AG04450 (cell line): ENCODE measurements at regions not wholly inside any gene's neighbourhood (a gene's known extent, or its start where the extent isn't known, plus 50 kb on each side); places are given as distances from the start of the nearest gene placed in this dataset.
"Not testable (repeated sequence)": the region's sequence is repeated elsewhere in the genome, so short reads cannot be mapped to it uniquely, and the experiment has no call there.

Source experiments
- CTCF ChIA-PET: fragments of 300-600, 350-600 bp; formaldehyde crosslinking; extraction: SDS; loops from one replicate; lab custom pipeline; 2022; ENCODE audit warnings: antibody characterized with exemption, inconsistent platforms; lab: Charles Lee
- POLR2A ChIA-PET: fragments of 350-600 bp; formaldehyde crosslinking; extraction: SDS; loops from one replicate; lab custom pipeline; 2021; ENCODE audit warnings: antibody characterized with exemption, inconsistent platforms; lab: Yijun Ruan, JAX
- DNase-seq: peaks from one replicate; pipeline ENCODE4 v3.0.0-alpha.2; 2011; ENCODE audit warnings: low read depth, low spot score
- H3K27ac ChIP-seq: one replicate; pipeline ENCODE4 v1.5.1; 2012; ENCODE audit warnings: low read depth, low read length, control low read depth
- H3K27me3 ChIP-seq: one replicate; pipeline ENCODE4 v1.6.0; 2012; ENCODE audit warnings: low read length; ENCODE audit not compliant: control insufficient read depth, insufficient read depth
- H3K4me3 ChIP-seq: 2 replicates; pipeline ENCODE4 v1.5.1; 2011; ENCODE audit warnings: mild to moderate bottlenecking, low read depth, low read length, control low read depth
- H3K9me3 ChIP-seq: 2 replicates; pipeline ENCODE4 v1.5.1; 2012; ENCODE audit warnings: low read length; ENCODE audit not compliant: control insufficient read depth, insufficient read depth
- TF ChIP-seq, protein P1 (sequence below): IDR thresholded peaks from 2 replicates; pipeline ENCODE4 v1.5.1; 2011; ENCODE audit warnings: low read depth, low read length, control low read depth, inconsistent platforms

DNA sequence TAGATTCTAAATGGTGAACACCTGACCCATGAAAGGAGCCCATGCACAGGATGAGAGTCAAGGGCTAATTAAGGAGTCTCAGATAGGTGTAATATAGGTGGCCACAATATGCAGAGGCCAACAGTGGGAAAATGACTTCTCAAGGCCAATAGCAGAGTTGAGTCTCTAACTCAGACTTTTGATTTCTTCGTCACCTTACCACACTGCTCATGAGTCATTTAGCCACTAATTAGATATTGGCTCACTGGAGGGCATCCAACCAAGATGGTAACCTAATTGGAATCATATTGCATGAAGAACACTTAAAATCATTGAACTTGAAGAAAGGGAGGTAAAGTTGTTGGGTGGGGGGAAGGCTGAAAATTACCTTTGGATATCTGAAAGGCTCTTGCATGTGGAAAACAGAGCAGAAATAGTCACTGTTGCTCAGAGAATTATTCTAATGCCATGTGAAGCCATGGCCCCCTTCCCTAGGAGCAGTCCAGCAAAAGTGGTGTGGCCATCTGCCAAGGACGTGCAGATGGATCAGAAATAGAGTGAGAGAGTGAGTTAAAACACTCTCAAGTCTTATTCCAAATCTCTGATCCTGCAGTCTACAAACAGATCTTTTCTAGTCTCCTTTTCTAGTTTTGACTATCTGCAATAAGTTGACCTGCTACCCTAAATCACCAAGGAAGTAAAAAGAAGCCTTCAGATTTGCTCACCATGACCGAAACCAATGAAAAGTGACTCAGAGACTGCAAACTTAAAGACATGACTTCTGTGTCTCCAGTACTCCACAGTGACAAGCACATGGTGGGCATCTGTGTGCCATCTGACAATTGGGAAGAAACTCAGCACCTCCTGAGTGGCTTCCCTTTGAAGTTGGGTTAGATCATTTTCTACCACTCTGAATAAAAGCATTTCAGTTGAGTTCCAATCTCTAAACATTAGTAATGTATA is 93.9 kb upstream of the C1QTNF7 start:
- Histone ChIP-seq H3K9me3 (no peaks in the 10 kb centered on the region), H3K27ac (no peak overlapping the region), H3K27me3 (no peaks in the 10 kb centered on the region), H3K4me3 (no peak overlapping the region)
- DNase-seq: no peak
- POLR2A ChIA-PET: no interaction called here
- CTCF ChIA-PET: interaction anchor here (2.2 kb wide), 1 partner anchor 123 kb away, joined by 12 read pairs; no protein-coding TSS in a partner anchor
- TF ChIP-seq, protein P1, sequence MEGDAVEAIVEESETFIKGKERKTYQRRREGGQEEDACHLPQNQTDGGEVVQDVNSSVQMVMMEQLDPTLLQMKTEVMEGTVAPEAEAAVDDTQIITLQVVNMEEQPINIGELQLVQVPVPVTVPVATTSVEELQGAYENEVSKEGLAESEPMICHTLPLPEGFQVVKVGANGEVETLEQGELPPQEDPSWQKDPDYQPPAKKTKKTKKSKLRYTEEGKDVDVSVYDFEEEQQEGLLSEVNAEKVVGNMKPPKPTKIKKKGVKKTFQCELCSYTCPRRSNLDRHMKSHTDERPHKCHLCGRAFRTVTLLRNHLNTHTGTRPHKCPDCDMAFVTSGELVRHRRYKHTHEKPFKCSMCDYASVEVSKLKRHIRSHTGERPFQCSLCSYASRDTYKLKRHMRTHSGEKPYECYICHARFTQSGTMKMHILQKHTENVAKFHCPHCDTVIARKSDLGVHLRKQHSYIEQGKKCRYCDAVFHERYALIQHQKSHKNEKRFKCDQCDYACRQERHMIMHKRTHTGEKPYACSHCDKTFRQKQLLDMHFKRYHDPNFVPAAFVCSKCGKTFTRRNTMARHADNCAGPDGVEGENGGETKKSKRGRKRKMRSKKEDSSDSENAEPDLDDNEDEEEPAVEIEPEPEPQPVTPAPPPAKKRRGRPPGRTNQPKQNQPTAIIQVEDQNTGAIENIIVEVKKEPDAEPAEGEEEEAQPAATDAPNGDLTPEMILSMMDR: no peak

DNA sequence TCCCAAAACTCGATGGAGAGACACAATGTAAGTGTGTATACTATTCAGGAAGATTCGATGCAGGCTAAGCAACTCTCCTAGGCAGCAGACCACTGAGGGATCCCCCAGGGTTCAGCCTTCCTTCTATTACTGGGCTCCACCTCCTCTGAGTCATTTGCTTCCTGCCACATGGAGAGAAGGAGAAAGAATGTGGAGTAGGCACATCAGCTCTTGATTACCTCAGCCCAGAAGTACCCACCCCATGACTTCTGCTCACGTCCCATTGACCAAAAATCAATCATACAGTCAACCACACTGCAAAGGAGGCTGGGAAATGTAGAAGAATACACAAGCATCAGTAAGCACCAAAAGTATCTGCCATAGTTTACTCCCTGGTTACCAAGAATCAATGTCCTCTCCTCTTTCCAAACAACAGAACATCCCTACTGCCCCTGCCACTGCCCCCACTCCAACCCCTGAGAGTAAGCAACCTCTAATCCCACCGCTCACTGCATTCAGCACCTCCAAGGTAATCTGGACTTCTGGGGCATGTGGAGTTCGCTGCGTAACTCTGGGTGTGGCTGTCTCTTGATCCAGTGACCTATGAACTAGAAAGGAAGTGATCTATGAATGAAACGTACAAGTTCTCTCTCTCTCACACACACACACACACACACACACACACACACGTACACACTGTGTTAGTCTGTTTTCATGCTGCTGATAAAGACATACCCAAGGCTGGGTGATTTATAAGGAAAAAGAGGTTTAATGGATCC is 91.2 kb upstream of the C1QTNF7 start:
- TF ChIP-seq, protein P1: no peak
- peak overlapping the region; percentile 71 for H3K27ac ChIP-seq
- no peaks in the 10 kb centered on the region for H3K27me3 ChIP-seq
- peaks cover under 1% of the 10 kb centered on the region; the same call in 1 of the 2 replicates for H3K9me3 ChIP-seq
- DNase-seq: peak; percentile 76
- CTCF ChIA-PET: interaction anchor here (0.7 to 2.2 kb wide), 4 partner anchors 13 to 121 kb away, joined by 3 to 12 read pairs (median 6); no protein-coding TSS in a partner anchor
- POLR2A ChIA-PET: interaction anchor here (0.8 kb wide), 1 partner anchor 17 kb away, joined by 3 read pairs; no protein-coding TSS in a partner anchor
- H3K4me3 ChIP-seq: no peak overlapping the region

DNA sequence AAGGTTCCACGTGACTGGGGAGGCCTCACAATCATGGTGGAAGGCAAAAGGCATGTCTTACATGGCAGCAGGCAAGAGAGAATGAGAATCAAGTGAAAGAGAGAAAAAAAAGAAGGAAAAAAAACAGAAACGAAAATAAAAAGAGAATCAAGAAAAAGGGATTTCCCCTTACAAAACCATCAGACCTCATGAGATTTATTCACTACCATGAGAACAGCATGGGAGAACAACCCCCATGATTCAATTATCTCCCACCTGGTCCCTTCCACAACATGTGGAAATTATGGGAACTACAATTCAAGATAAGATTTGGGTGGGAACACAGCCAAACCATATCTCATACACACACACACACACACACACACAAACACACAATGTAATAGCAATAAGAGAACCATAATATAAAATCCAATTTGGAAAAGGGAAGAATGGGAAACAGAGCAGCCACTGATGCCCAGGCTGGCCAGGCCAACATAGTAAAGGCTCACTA is 90.6 kb upstream of the C1QTNF7 start:
- H3K27me3 ChIP-seq, DNase-seq, H3K9me3 ChIP-seq, H3K4me3 ChIP-seq, H3K27ac ChIP-seq: not testable (repeated sequence)
- ChIA-PET POLR2A (interaction anchor here (1.1 kb wide), 1 partner anchor 9 kb away, joined by 3 read pairs; no protein-coding TSS in a partner anchor), CTCF (interaction anchor here (1.5 to 1.7 kb wide), 2 partner anchors 60 to 120 kb away, joined by 4 to 10 read pairs; no protein-coding TSS in a partner anchor)

DNA sequence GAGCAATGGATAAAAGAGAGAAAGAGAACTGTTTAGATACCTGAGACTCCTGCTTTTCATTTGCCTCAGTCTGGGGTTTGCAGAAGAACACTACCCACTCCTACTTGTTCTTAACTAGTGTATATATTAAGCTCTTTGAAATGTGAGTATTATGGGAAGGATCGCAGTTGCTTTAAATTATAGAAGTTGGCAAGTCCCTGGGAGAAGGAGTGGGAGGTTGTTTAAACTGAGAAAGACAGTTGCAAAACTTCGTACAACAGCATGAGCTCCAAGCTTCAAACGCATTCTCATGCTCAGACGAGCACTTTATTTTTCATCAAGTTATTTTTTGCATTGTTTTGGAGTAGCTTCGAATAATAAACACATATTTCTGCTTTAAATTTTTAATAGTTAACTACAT is 88.1 kb upstream of the C1QTNF7 start:
- POLR2A ChIA-PET: interaction anchor here (0.5 to 1.7 kb wide), 3 partner anchors 12 to 386 kb away, joined by 3 to 7 read pairs (median 3); no protein-coding TSS in a partner anchor
- TF ChIP-seq, protein P1: no peak
- no peaks in the 10 kb centered on the region for H3K27me3 ChIP-seq
- no peak overlapping the region for H3K27ac ChIP-seq
- H3K9me3 ChIP-seq: peaks cover 3% of the 10 kb centered on the region; the same call in 1 of the 2 replicates
- CTCF ChIA-PET: interaction anchor here (0.8 to 1.5 kb wide), 6 partner anchors 56 to 118 kb away, joined by 3 to 9 read pairs (median 4); no protein-coding TSS in a partner anchor
- peak overlapping the region; percentile 47 for H3K4me3 ChIP-seq
- peak; percentile 63 for DNase-seq

DNA sequence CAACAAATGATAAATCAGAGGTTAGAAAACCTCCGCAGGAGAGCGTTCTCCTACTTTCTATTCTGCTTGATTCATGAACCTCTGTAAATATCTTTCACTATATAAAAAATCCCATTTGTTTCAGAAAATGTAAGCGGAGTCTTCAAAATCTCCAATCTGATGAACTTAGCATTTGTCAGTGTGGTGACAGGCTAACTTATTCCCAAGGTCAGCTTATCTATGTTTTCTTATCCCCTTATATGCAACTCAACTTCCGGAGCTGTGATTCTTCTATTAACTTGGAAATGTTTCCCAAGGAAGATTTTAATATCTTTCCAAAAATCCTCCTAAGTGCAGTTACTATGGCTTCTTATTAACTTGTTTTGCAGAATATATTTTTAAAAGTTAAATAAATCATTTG is 87.5 kb upstream of the C1QTNF7 start:
- H3K27ac ChIP-seq: no peak overlapping the region
- TF ChIP-seq, protein P1: no peak
- no peaks in the 10 kb centered on the region for H3K27me3 ChIP-seq
- DNase-seq: no peak
- H3K9me3 ChIP-seq: peaks cover 3% of the 10 kb centered on the region; the same call in 1 of the 2 replicates
- peak overlapping the region; percentile 47 for H3K4me3 ChIP-seq
- CTCF ChIA-PET: interaction anchor here (0.8 to 1.5 kb wide), 6 partner anchors 56 to 117 kb away, joined by 3 to 9 read pairs (median 4); no protein-coding TSS in a partner anchor
- POLR2A ChIA-PET: interaction anchor here (0.5 to 1.7 kb wide), 3 partner anchors 13 to 385 kb away, joined by 3 to 7 read pairs (median 3); no protein-coding TSS in a partner anchor
